Ectodermal cell (in vitro differentiated cells): ENCODE measurements at regions not wholly inside any gene's neighbourhood (a gene's known extent, or its start where the extent isn't known, plus 50 kb on each side); places are given as distances from the start of the nearest gene placed in this dataset.

ENCODE experiments used
- H3K27ac ChIP-seq: 2 replicates; pipeline ENCODE4 v1.7.0; 2013; ENCODE audit warnings: mild to moderate bottlenecking, low read depth, low read length; ENCODE audit not compliant: insufficient read depth, poor library complexity, severe bottlenecking
- H3K27me3 ChIP-seq: 2 replicates; pipeline ENCODE4 v1.7.0; 2013; ENCODE audit warnings: mild to moderate bottlenecking, low read length; ENCODE audit not compliant: insufficient read depth, control insufficient read depth, poor library complexity, severe bottlenecking
- H3K36me3 ChIP-seq: one replicate; pipeline ENCODE4 v1.7.0; 2013; ENCODE audit warnings: low read length; ENCODE audit not compliant: control insufficient read depth, insufficient read depth
- H3K4me1 ChIP-seq: one replicate; pipeline ENCODE4 v1.7.0; 2013; ENCODE audit warnings: low read length; ENCODE audit not compliant: control insufficient read depth, insufficient read depth
- H3K4me3 ChIP-seq: 2 replicates; pipeline ENCODE4 v1.7.0; 2013; ENCODE audit warnings: low read depth, low read length, control low read depth; ENCODE audit not compliant: insufficient read depth
- H3K9me3 ChIP-seq: 2 replicates; pipeline ENCODE4 v1.7.0; 2013; ENCODE audit warnings: mild to moderate bottlenecking, low read length, moderate library complexity; ENCODE audit not compliant: control insufficient read depth
- WGBS, 2 experiments: methylation state at CpG; one replicate each; pipeline ENCODE4 v1.1.7; 2013; ENCODE audit warnings: missing lambda C conversion rate in 2 of 2; 5-methylcytosine and 5-hydroxymethylcytosine counted together

DNA sequence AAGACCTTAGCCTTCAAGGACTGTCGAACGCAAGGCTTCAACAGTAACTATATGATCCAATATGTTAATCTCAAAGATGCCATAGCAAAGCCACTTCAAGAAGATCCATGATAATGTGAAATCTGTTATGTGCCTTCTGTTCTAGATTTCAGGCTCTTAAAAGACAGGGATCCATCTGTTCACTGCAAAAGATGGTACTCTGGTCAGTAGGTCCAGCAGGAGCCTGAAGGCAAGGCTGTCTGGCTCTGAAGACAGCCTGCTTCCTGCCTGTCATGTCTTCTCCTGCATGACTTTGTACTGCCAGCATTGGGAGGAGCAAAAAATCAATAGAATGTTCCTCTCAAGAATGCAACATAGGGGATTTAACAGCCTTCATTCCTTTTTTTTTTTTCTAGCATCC, 270.8 kb upstream of the PARD3B start:
- 92 to 97% methylated on average over 2 of the region's 2 CpGs for WGBS, 2 experiments
- no peaks in the 10 kb centered on the region for H3K9me3 ChIP-seq
- peaks cover 10% of the 10 kb centered on the region for H3K4me1 ChIP-seq
- H3K27me3 ChIP-seq = no peaks in the 10 kb centered on the region
- H3K36me3 ChIP-seq = no peaks in the 10 kb centered on the region
- H3K27ac ChIP-seq = no peak overlapping the region
- no peak overlapping the region for H3K4me3 ChIP-seq

DNA sequence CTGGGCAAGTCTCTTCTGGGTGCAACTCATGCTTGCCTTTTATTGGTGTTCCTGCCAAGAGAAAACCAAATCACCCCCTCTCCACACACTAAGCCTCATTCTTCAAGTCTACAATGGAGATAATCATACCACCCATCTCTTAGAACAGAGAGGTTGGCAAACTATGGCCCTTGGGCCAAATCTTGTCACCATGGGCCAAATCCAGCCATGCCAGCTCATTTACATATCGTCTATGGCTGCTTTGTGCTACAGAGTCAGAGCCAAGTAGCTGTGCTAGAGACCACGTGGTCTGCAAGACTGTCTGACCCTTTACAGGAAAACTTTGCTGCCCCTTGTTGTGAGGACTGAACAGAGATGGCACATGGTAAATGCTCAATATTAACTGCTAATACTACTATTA, 270.3 kb upstream of the PARD3B start:
- Histone ChIP-seq H3K4me3 (no peak overlapping the region), H3K27ac (no peak overlapping the region), H3K36me3 (no peaks in the 10 kb centered on the region), H3K27me3 (no peaks in the 10 kb centered on the region), H3K4me1 (peaks cover 9% of the 10 kb centered on the region), H3K9me3 (no peaks in the 10 kb centered on the region)
- WGBS, 2 experiments = 95 to 96% methylated on average over 2 of the region's 2 CpGs

DNA sequence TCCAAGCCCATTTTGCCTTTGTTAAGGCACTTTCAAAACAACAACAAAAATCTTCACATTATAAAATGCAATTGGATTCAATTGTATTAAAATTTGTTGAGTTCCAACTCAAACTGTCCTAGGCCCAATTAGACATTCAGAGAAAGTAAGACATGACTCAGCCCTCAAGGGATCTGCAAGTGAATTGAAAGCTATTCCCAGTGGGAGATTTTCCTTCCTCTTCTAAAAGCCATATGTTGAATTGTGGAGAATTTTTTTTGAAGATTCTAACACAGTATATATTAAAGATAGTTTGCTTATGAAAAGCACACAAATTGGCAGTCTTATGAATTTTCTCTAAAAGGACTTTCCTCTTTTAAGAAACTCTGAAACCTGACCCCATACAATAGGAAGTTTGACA, 268.0 kb upstream of the PARD3B start:
- H3K4me1 ChIP-seq = peaks cover 17% of the 10 kb centered on the region
- H3K27ac ChIP-seq = no peak overlapping the region
- no peak overlapping the region for H3K4me3 ChIP-seq
- H3K36me3 ChIP-seq = no peaks in the 10 kb centered on the region
- no peaks in the 10 kb centered on the region for H3K27me3 ChIP-seq
- H3K9me3 ChIP-seq = no peaks in the 10 kb centered on the region

- 83 to 100% methylated on average over 1 of the region's 1 CpG for WGBS, 2 experiments
- H3K27me3 ChIP-seq = no peaks in the 10 kb centered on the region
- no peaks in the 10 kb centered on the region for H3K36me3 ChIP-seq
- peaks cover 16% of the 10 kb centered on the region for H3K4me1 ChIP-seq
- no peaks in the 10 kb centered on the region for H3K9me3 ChIP-seq
- no peak overlapping the region for H3K27ac ChIP-seq
- H3K4me3 ChIP-seq = no peak overlapping the region
Observed at GRCh38 chr2:204278454-204278853, 266.8 kb upstream of the PARD3B start.

DNA sequence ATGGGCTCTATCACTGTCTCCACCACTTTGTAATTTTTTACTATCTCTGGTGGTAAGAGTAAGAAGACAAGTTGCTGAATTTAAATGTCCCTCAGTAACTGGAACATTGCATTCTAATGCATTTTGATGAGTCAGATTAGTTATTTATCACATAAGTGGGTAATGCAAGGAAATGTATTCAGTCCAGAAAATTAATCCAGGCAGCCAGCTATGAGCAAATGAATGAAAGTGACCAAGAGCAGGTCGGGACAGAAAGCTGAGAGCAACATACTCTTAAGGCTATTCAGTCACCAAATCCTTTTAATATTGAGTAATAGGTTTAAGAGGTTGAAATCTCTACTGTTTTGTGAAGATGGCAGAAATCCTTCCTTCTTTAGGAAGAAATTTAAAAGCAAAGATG, 265.5 kb upstream of the PARD3B start:
- Histone ChIP-seq H3K9me3 (no peaks in the 10 kb centered on the region), H3K4me3 (no peak overlapping the region), H3K27me3 (no peaks in the 10 kb centered on the region), H3K27ac (no peak overlapping the region), H3K36me3 (no peaks in the 10 kb centered on the region), H3K4me1 (peaks cover 16% of the 10 kb centered on the region)
- WGBS, 2 experiments = 70 to 100% methylated on average over 1 of the region's 1 CpG

- Histone ChIP-seq H3K4me1 (peaks cover 16% of the 10 kb centered on the region), H3K9me3 (no peaks in the 10 kb centered on the region), H3K27ac (no peak overlapping the region), H3K36me3 (no peaks in the 10 kb centered on the region), H3K4me3 (no peak overlapping the region), H3K27me3 (no peaks in the 10 kb centered on the region)
Observed at GRCh38 chr2:204280262-204280668, 265.0 kb upstream of the PARD3B start.

- peak overlapping the region; percentile 27 for H3K27ac ChIP-seq
- no peaks in the 10 kb centered on the region for H3K27me3 ChIP-seq
- no peaks in the 10 kb centered on the region for H3K36me3 ChIP-seq
- H3K9me3 ChIP-seq = no peaks in the 10 kb centered on the region
- 57 to 58% methylated on average over 2 to 3 of the region's 3 CpGs for WGBS, 2 experiments
- no peak overlapping the region for H3K4me3 ChIP-seq
- peaks cover 16% of the 10 kb centered on the region for H3K4me1 ChIP-seq
Observed at GRCh38 chr2:204282081-204282480, 263.2 kb upstream of the PARD3B start.

GRCh38 chr2:204282525-204282924, 262.8 kb upstream of the PARD3B start:
- 0 to 1% methylated on average over 4 of the region's 4 CpGs for WGBS, 2 experiments
- peak overlapping the region; percentile 27 for H3K27ac ChIP-seq
- H3K4me1 ChIP-seq = peaks cover 16% of the 10 kb centered on the region
- no peaks in the 10 kb centered on the region for H3K36me3 ChIP-seq
- no peaks in the 10 kb centered on the region for H3K27me3 ChIP-seq
- no peaks in the 10 kb centered on the region for H3K9me3 ChIP-seq
- no peak overlapping the region for H3K4me3 ChIP-seq

GRCh38 chr2:204289066-204289465, 256.2 kb upstream of the PARD3B start:
- Histone ChIP-seq H3K27ac (no peak overlapping the region), H3K27me3 (no peaks in the 10 kb centered on the region), H3K36me3 (no peaks in the 10 kb centered on the region), H3K4me1 (peaks cover 3% of the 10 kb centered on the region), H3K4me3 (no peak overlapping the region), H3K9me3 (no peaks in the 10 kb centered on the region)
- 91 to 97% methylated on average over 1 of the region's 1 CpG for WGBS, 2 experiments

- Histone ChIP-seq H3K4me1 (peaks cover 10% of the 10 kb centered on the region), H3K27ac (no peak overlapping the region), H3K4me3 (no peak overlapping the region), H3K27me3 (no peaks in the 10 kb centered on the region), H3K36me3 (no peaks in the 10 kb centered on the region), H3K9me3 (no peaks in the 10 kb centered on the region)
- WGBS, 2 experiments = 84 to 85% methylated on average over 4 of the region's 4 CpGs
Observed at GRCh38 chr2:204292439-204292838, 252.8 kb upstream of the PARD3B start.
